Endometrium (tissue), 2 donors: ENCODE measurements at regions not wholly inside any gene's neighbourhood (a gene's known extent, or its start where the extent isn't known, plus 50 kb on each side); places are given as distances from the start of the nearest gene placed in this dataset.

Experiments
- FAIRE-seq: peaks from 2 replicates; lab custom pipeline; 2012; peaks lifted over from hg19 to GRCh38; lab: Jason Lieb, UNC
- donor health status: control.
- donor health status: control.

DNA sequence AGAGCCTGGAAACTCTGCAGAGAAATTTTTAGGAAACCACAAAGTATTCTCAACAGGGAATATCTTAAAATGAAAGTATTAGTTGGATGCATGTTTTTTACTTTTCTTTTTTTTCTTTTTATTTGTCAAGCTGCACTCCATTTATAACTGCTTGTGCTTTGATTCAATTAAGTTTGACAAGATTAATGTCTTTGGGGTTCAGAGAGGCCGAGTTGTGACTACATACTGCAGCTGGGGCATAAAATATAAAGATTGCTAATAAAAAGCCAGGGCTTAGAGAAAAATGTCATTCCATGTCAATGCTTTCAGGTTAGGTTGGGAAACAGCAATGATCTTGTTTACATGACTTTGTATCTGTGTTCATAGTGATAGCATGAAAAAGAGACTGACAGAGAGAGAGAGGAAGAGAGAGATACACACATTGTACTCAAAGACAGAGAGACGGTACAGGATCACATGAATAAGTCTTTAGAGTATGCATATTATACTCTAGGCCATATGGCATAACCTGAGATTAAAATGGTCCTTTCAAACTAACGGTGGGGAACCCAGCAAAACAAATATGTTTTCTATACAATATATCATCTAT lies 1022.3 kb upstream of the CNTNAP5 start:
- peak; percentile 77 for FAIRE-seq

DNA sequence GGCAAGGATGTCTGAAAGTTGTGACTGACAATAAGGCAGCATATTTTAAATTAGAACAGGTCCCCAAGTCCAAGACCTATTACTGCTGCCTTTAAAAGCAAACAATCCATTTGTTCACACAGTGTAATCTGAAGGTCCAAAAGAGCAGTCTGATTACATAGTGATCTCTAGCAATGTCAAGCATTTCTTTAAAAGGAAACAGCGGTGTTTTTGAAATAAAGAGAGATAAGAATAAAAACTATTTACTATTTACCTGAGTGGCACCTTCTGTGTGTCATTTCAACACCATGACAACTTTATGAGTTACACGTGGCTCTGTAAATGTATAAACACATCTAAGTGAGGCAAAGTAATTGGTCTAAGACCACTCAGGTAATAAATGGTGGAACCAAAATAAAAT lies 1009.9 kb upstream of the CNTNAP5 start:
- no peak for FAIRE-seq

DNA sequence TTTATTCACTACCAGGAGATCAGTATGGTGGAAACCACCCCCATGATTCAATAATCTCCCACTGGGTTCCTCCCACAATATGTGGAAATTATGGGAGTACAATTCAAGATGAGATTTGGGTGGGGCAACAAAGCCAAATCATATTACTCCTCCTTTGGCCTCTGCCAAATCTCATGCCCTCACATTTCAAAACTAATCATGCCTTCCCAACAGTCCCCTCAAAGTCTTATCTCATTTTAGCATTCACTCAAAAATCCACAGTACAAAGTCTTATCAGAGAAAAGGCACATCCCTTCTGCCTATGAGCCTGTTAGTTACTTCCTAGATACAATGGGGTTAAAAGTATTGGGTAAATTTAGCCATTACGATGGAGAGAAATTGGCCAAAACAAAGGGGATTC lies 989.5 kb upstream of the CNTNAP5 start:
- FAIRE-seq = no peak

DNA sequence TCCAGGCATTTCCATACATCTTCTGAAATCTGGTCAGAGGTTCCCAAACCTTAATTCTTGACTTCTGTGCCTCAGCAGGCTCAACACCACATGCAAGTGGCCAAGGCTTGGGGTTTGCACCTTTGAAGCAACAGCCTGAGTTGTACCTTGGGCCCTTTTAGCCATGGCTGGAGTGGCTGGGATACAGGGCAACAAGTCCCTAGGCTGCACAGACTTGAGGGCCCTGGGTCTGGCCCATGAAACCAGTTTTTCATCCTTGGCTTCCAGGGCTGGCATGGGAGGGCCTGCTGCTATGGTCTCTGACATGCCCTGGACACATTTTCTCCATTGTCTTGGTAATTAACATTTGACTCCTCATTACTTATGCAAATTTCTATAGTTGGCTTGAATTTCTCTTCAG lies 988.8 kb upstream of the CNTNAP5 start:
- FAIRE-seq = no peak

DNA sequence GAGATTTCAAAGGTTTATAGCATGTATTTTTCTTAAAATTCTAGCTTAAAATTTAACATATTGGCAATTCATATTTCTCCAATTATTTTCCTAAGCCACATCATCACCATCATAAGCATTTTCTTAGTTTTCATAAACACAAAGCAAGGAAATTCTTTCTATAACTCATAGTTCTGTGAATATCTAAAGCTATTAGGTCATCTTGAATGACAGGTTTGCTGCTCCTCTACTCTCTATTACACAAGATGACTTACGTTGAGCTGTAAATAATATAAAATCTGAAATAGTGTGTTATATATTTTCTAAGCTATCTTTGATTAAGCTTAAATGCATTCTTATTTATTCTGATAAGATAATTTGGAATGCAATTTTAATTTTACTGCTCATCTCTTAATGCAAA lies 984.6 kb upstream of the CNTNAP5 start:
- FAIRE-seq = no peak

DNA sequence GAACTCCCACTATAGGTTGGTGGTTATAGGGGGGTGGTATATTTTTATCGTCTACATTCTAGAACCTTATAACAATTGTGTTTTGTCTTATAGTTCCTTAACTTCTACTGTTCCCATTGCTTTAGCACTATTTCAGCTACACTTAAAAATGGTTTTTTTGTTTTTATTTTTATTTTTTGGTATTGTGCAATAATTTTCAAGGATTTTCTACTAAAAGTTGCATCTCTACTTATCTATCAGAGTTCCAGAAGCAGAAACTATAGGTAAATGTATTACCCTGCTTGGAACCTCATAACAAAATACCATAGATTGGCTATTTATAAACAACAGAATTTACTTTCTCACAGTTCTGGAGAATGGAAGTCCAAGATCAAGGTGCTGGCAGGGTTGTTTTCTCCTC lies 981.6 kb upstream of the CNTNAP5 start:
- FAIRE-seq = no peak

DNA sequence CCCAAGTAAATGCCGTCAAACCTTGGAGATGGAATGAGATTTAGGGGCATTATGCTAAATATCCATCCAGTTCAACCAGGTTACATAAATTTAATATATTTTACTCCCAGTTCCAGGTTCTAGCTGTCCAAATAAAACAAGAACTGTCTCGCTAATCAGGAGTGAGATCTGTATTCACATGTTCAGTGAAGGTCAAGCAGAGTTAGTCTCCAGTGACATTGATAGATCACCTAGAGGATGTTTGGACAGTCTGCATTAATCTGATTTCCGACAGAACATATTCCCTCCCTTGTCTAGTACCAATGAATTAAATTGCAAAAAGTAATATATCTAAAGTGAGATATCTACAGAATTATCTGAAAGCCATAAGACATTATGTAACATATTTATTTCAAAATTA lies 979.4 kb upstream of the CNTNAP5 start:
- FAIRE-seq = no peak

DNA sequence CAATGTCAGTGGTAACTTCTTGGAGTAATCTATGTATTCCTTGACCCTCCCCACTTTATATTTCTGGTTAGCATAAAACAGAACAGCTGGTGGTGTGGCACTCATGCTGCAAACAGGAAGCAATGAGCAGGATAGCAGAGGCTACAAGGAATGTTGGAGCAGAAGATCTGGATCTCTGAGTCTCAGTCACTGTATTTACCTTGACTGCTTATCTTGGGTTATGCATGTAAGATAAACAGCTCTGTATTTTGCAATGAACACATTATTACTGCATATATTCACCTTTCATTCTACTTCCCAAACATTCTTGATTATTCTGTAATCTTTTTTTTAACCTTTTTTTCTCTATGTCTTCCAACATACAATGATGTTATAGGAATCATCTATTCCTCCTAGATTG lies 977.9 kb upstream of the CNTNAP5 start:
- no peak for FAIRE-seq

DNA sequence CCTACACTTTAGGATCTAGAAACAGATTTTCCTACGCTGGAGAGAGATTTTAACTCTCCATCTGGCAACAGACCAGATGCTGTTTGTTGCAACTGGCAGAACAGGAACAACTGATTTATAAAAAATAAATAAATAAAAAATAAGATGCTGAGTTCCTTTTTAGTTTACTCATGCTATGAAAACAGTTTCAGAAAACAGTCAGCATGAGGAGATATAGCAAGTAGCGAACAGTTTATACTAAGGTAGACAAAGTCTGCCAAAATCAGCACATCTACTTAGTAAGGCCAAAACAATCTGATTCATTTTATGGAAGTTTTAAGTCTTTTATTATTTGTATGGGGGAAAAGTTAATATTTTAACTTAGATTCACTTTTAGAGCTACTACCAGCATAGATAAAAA lies 974.0 kb upstream of the CNTNAP5 start:
- no peak for FAIRE-seq

DNA sequence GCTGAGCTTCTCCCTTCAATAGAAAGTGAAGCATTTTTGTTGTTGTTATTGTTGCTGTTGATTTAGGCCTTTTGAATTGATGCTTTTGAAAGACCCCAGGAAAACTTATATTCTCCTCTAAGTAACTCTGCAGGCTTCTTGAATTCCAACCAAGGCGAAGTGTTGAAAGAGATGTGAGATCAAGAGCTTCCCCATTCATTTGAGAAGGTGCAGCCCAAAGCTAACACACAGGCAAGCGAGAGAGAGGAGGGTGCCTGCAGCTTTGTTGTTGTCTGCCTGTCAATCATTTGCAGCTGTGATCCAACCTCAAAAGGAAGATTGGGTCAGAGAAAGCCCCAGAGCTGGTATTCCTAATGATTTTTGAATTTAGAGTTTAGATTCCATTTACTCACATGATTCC lies 963.6 kb upstream of the CNTNAP5 start:
- FAIRE-seq = no peak

DNA sequence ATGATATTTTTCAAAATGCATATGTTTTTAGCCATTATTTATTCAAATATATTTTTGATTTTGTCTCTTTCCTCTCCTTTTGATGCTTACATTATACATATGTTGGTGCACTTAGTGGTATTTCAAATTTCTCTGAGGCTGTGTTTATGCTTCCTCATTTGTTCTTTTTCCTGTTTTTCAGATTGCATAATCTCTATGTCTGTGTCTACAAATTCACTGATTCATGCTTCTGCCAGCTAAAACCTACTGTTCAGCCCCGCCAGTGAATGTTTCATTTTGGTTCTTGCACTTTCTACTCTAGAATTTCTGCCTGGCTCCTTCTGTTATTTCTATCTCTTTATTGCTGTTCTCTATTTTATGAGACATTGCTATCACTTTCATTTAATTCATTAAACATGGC lies 951.7 kb upstream of the CNTNAP5 start:
- no peak for FAIRE-seq

DNA sequence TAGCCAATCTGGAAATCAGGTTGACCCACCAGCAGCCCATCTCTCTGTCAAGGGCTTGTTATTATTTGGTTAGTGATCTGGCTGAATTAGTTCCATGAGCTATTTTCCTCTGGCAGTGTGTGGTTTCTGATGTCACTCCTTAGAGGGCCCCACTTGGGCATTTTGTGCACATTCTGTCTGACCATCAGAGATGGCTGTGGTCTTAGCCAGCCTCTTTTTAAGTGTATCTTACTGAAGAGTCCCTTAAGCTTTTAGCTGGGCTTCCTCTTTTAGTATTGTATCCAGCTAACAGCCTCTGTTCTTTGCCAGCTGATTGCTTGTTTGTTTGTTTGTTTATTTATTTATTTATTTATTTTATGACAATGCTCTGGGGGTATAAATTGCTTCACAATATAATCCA lies 951.1 kb upstream of the CNTNAP5 start:
- no peak for FAIRE-seq

DNA sequence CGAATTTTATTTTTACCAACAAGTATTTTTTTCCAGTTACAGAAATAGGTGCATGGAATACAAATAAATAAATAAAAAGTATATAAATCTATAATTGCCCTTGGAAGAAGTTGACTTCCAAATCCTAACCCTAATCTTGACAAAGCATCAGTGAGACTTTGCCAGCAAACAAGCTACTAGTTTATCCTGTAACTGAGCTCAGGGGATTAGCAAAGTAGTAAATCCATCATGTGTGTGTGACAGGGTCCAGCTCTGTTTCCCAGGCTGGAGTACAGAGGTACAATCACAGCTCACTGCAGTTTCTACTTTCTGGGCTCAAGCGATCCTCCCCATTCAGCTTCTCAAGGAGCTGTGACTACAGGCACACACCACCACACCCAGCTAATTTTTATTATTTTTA lies 948.0 kb upstream of the CNTNAP5 start:
- no peak for FAIRE-seq

DNA sequence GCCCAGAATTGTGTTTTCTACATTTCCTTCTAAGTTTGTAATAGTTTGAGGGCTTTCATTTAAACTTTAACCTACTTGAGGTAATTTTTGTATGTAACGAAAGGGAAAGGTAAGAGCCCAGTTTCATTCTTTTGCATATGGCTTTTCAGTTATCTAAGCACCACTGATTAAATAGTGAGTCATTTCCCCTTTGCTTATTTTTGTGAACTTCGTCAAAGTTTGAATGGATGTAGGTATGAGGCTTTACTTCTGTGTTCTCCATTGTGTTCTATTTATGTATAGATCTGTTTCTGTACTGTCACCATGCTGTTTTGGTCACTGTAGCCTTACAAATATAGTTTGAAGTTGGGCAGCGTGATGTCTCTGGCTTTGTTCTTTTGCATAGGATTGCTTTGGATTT lies 944.8 kb upstream of the CNTNAP5 start:
- FAIRE-seq = no peak

DNA sequence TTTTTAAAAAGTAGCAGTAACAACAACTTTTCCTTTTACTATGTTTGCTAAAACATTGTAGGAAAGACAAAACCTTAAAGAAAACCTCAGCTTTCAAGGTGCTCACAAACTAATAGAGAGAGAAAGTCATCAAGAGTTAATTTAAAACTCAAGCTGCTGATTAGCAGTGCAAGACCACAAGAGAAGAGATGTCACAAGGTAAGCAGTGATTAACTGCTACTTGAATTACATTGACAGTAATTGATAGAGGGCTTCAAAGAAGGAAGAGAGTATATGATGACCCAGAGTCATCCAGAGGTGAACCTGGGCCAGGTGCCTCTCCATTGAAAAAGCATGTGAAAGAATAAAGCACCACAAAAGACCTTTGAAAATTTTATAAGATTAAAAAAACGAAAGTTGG lies 939.6 kb upstream of the CNTNAP5 start:
- no peak for FAIRE-seq

DNA sequence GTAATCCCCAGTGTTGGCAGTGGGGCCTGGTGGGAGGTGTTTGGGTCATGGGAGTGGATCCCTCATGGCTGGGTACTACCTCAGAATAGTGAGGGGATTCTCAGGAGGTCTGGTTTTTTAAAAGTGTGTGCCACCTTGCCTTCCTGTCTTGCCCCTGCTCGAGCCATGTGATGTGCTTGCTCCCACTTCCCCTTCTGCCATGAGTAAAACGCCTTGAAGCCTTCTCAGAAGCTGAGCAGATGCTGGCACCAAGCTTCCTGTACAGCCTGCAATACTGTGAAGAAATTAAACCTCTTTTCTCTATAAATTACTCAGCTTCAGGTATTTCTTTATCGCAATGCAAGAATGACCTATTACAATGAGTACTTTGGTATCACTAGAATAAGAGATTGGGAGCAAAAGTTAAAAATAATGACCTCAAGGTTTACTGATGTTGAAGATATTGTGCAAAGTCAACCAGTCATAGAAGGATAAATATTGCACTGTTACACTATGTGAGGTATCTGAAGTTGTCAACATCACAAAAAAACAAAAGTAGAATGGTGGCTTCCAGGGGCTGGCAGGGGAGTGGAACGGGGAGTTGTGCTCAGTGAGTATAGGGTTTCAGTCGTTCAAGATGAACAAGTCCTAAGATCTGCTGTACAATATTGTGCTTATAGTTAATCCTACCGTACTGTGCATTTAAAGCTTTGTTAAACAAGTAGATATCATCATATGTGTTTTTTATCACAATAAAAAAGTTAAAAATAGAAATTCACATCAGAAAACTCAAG lies 938.3 kb upstream of the CNTNAP5 start:
- no peak for FAIRE-seq

DNA sequence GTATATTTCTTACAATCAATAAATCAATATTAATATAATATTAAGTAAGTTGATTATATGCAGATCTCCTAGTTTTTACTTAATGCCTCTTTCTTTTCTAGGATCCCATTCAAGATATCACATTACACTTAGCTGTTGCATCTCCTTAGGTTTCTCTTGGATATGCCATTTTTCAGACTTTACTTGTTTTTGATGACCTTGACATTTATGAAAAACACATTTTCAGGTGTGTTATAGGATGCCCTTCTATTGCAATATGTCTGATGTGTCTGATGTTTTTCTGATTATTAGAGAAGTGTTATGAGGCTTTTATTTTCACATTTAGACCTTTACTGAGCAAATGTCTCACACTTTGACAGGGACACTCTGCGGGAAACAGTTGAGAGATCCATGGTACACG lies 933.6 kb upstream of the CNTNAP5 start:
- FAIRE-seq = no peak

DNA sequence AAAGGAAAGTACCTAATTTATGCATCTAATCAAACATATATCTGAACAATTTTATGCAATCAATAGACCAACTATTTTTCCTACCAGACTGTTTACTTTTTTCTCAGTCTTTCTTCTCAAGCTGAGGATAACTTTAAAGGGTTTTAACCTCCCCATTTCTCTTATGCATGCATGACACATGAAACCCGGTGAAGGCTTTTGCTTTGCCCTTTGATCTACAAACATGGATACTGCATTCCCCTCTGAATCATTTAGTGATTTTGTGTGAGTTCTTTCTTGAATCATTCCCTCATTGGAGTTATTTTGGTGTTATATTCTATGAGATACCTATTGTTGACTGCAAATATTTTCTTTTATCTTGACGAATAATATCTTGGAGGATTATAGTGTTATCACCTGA lies 931.9 kb upstream of the CNTNAP5 start:
- FAIRE-seq = no peak

DNA sequence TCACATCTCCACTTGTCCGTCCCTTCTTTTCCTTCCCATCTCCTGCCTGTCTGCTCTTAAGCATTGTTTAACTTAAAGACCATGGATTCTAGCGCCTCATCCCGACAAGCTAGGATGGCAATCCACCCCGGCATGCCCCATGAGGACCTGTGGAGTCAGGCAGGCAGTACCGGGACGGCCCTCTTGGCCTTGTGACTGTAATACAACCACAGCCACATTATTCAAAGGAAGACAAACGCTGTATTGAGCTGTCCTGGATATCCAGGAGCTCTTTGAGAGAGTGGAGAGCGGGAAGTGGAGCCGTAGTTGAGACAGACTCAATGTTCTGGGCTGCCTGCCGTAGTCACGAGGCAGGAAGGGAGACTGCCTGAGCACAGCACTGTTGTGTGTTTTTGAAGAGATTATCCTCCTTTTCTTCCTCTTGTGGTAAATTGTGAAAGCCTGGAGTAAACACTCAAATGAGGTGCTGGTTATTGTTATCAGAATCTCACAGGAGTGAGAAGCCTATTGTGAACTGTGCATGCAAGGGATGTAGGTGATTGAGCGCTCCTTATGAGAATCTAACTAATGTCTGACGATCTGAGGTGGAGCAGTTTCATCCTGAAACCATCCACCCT lies 929.8 kb upstream of the CNTNAP5 start:
- no peak for FAIRE-seq

DNA sequence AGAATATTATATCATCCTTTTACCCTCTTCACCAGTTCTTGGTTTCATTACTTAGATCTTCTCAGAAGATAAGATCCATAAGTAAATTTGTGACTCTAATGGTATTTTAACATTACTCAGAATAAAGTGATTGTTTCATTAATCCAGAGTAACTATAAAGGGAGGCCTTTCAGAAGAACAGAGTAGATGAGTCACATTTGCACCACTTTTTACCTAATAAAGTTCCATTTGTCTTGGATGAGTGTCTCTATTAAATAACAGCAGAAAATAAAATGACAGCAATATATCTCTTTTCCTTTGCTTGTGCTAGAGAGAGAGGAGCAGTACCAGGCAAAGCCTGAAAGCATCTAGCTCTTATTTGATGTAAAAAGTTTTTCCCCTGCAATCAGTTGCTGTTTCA lies 926.5 kb upstream of the CNTNAP5 start:
- FAIRE-seq = no peak

DNA sequence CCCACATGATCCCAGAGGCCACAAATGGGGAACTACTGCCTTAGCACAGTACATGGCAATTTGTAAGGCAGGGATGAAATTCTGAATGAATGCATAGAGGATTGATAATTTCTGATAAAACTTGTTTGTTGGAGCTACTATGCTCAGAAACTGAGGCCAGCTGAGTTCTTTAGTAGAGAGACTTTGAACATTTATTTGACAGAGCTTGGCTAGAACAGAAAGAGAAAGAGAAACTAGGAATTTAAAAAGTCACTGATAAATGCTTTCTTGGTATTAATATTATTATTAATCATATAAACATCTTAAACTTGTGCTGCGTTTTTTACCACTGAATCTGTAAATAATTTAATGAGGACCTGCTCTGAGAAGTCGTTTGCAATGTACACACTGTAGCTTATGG lies 923.7 kb upstream of the CNTNAP5 start:
- FAIRE-seq = no peak

DNA sequence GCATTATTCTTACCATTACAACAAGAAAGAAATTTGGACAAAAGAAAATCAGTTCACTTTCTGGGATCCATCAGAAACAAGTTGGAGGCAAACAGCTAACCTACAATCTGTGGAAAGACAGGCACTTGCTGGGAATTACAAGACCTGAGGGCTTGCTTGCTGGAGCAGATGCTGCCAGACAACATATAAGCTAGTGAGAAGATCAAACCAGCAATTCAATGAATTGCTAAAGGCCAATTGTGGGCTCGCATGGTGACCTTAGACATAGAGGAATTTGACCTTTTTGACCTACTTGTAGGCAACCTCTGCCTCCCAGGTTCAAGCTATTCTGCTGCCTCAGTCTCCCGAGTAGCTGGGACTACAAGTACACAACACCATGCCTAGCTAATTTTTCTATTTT lies 921.2 kb upstream of the CNTNAP5 start:
- no peak for FAIRE-seq

DNA sequence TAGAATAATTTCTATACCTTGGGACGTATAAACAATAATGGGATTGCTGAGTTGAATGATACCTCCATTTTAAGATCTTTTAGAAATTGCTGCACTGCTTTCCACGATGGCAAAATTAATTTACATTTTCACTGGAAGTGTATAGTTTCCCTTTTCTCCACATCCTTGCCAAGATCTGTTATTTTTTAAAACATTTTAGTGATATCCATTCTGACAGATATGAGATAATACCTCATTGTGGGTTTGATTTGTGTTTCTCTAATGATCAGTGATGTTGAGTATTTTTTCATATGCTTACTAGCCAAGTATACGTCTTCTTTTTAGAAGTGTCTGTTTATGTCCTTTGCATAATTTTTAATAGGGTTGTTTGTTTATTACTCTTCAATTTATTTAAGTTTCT lies 908.5 kb upstream of the CNTNAP5 start:
- FAIRE-seq = no peak

DNA sequence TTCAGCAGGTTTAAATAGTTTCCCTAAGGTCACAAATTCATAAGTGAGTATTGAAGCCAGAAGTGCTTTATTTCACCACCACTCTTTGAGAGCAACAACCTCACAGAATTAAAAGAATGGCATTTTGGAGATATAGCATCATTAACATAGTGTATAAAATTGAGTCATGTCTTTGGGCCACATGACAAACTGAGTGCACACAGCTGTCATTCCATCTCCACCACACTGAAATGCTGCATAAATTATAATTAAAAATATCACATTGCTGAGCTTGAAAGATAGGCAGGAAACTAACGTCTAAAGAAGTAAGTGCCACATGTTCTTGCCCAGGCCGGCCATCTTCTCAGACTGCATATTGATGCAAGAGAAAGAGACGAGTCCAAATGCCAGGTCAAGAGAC lies 897.9 kb upstream of the CNTNAP5 start:
- no peak for FAIRE-seq
